CD4-positive, alpha-beta memory T cell (primary cell): ENCODE measurements at regions not wholly inside any gene's neighbourhood (a gene's known extent, or its start where the extent isn't known, plus 50 kb on each side); places are given as distances from the start of the nearest gene placed in this dataset.
A peak's percentile ranks its signal among the peaks of the same experiment; 100 is the strongest.

ENCODE experiments used
- CTCF ChIA-PET: fragments of 350-600 bp; sonication (Branson Sonifier 250); formaldehyde crosslinking; loops from one replicate; lab custom pipeline; 2021; ENCODE audit warnings: inconsistent platforms; ENCODE audit not compliant: partially characterized antibody; lab: Charles Lee
- POLR2A ChIA-PET: fragments of 350-600 bp; sonication (Branson Sonifier 250); formaldehyde crosslinking; loops from one replicate; lab custom pipeline; 2021; ENCODE audit not compliant: partially characterized antibody; lab: Charles Lee
- DNase-seq, 5 donors: peaks; one replicate each; pipeline versions ENCODE4 v3.0.0 to v3.0.0-alpha.2; 2020 to 2022; ENCODE audit warnings: mixed read lengths in 1 of 5
- H3K27ac ChIP-seq: one replicate; pipeline ENCODE4 v1.7.0; 2013; ENCODE audit warnings: low read depth, low read length
- H3K27me3 ChIP-seq: 2 replicates; pipeline ENCODE4 v1.7.0; 2013; ENCODE audit warnings: mild to moderate bottlenecking, low read length, moderate library complexity; ENCODE audit not compliant: insufficient read depth
- H3K36me3 ChIP-seq: 2 replicates; pipeline ENCODE4 v1.7.0; 2013; ENCODE audit warnings: mild to moderate bottlenecking, low read length, moderate library complexity; ENCODE audit not compliant: insufficient read depth
- H3K4me1 ChIP-seq: 2 replicates; pipeline ENCODE4 v1.7.0; 2013; ENCODE audit warnings: mild to moderate bottlenecking, low read length, moderate library complexity; ENCODE audit not compliant: insufficient read depth
- H3K4me3 ChIP-seq, 2 donors: one replicate each; pipeline ENCODE4 v1.7.0; 2013; ENCODE audit warnings: low read length in 2 of 2, mild to moderate bottlenecking in 1 of 2
- H3K9me3 ChIP-seq, 2 donors: one replicate each; pipeline ENCODE4 v1.7.0; 2013; ENCODE audit warnings: low read length in 2 of 2, control low read depth in 1 of 2; ENCODE audit not compliant: control insufficient read depth in 1 of 2
- H3K27ac Mint-ChIP-seq, 7 donors: one replicate each; pipeline ENCODE4 v1.8.0; 2020 to 2021; ENCODE audit warnings: mixed read lengths in 7 of 7, mild to moderate bottlenecking in 6 of 7, inconsistent platforms in 3 of 7, moderate library complexity in 3 of 7
- H3K27me3 Mint-ChIP-seq, 2 donors: one replicate each; pipeline ENCODE4 v1.8.0; 2020 to 2021; ENCODE audit warnings: mixed read lengths in 2 of 2
- H3K36me3 Mint-ChIP-seq, 2 donors: one replicate each; pipeline ENCODE4 v1.8.0; 2020 to 2021; ENCODE audit warnings: mixed read lengths in 2 of 2, inconsistent platforms in 1 of 2, mild to moderate bottlenecking in 1 of 2
- H3K4me1 Mint-ChIP-seq, 4 donors: one replicate each; pipeline ENCODE4 v1.8.0; 2020 to 2021; ENCODE audit warnings: mixed read lengths in 4 of 4, mild to moderate bottlenecking in 1 of 4
- H3K4me3 Mint-ChIP-seq, 8 donors: one replicate each; pipeline ENCODE4 v1.8.0; 2020 to 2021; ENCODE audit warnings: mixed read lengths in 8 of 8, mild to moderate bottlenecking in 7 of 8, moderate library complexity in 6 of 8, inconsistent platforms in 3 of 8
- H3K9me3 Mint-ChIP-seq, 8 donors: one replicate each; pipeline ENCODE4 v1.8.0; 2020 to 2021; ENCODE audit warnings: mixed read lengths in 8 of 8, mild to moderate bottlenecking in 5 of 8, inconsistent platforms in 3 of 8, moderate library complexity in 1 of 8
- intact Hi-C: fragments of 100-400 bp; cut with micrococcal nuclease; formaldehyde crosslinking; loops from one replicate; pipeline ENCODE4 v1.15.1; 2023

DNA sequence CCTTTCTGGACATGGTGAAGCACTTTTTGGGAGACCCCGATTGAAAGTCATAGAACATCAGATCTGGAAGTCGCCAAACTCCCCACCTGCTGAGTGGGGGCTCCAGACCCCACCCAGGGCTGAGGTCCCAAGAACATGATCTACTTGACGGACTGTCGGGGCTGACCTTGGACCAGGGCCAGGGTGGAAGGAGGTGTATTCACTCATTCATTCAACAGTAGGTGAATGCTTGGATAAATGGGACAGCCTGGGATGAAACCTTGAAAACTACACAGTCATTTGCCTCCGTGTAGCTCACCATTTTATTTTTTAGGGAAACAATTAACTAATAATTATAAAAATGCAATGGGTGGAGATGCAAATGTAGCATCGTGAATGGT lies 629.0 kb downstream of the BRD1 start:
- no peaks in the 10 kb centered on the region for H3K9me3 ChIP-seq
- Mint-ChIP-seq H3K4me1 (peaks cover 0 to 1% (median 0%) of the 10 kb centered on the region in 4 donors), H3K4me3 (no peak overlapping the region), H3K27ac (no peak overlapping the region), H3K9me3 (no peaks in the 10 kb centered on the region), H3K36me3 (no peaks in the 10 kb centered on the region), H3K27me3 (peaks cover 0 to 1% of the 10 kb centered on the region in 2 donors)
- H3K36me3 ChIP-seq = no peaks in the 10 kb centered on the region
- no peaks in the 10 kb centered on the region for H3K4me1 ChIP-seq
- no peak overlapping the region for H3K4me3 ChIP-seq
- H3K27me3 ChIP-seq = no peaks in the 10 kb centered on the region
- H3K27ac ChIP-seq = no peak overlapping the region
- ChIA-PET CTCF (no interaction called here), POLR2A (no interaction called here)
- intact Hi-C loops = no loop called here
- no peak for DNase-seq

DNA sequence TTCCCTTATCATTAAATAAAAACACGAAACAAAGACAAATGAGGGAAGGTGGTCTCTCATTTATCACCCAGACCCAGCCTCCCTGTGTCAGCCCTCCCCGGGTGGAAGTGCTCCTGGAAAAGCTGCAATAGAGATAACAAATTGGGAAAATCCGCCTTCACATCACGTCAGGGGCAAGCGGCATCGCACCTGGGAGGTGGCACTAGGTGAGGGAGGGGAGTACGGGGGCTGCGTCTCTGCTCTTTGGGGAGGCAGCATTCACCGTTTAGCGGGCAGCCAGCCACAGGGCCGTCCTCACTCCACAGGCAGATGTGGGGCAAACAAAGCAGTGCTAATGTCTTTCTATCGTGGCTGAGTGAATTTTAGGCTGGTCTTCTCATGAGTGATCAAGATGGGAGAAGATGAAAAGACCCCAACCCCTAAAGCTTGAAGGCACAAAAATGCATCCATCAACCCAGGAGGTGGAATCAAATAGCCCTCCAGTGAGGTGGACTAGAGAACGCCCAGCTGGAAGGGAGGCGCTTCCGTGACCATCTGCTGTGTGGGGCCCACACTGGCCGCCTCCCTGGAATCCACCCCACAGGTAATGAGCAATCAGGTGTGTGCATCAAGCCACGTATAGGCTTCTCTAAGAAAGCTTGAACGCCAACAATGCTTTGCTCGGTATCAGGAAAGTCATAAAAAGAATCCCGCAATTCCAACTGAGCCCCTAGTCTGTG lies 629.5 kb downstream of the BRD1 start:
- no peak overlapping the region for H3K27ac Mint-ChIP-seq
- H3K36me3 Mint-ChIP-seq = no peaks in the 10 kb centered on the region
- POLR2A ChIA-PET = no interaction called here
- intact Hi-C loops = no loop called here
- CTCF ChIA-PET = no interaction called here
- DNase-seq = no peak
- peaks cover 0 to 1% (median 0%) of the 10 kb centered on the region in 4 donors for H3K4me1 Mint-ChIP-seq
- Histone ChIP-seq H3K36me3 (no peaks in the 10 kb centered on the region), H3K27me3 (no peaks in the 10 kb centered on the region), H3K27ac (no peak overlapping the region), H3K9me3 (no peaks in the 10 kb centered on the region), H3K4me3 (no peak overlapping the region), H3K4me1 (no peaks in the 10 kb centered on the region)
- H3K4me3 Mint-ChIP-seq = no peak overlapping the region
- no peaks in the 10 kb centered on the region for H3K9me3 Mint-ChIP-seq
- H3K27me3 Mint-ChIP-seq = peaks cover 0 to 1% of the 10 kb centered on the region in 2 donors

DNA sequence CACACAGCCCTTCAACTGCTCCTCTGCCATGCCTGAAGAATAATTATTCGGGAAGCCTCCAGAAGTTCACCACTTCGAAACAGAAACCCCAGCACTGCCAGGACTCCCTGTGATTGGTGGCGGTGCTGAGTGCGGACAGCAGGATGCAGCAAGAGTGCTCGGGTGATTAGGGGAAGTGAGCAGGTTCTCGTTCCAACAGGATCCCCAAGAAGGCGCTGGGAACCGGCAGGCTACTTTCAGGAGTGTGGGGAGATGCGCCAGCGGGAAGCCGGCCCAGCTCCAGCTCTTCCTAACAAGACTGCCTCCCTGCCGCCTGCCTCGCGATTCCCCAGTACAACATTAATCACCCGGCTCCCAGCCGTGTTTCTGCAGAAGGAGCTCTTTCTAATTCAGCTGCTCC lies 630.2 kb downstream of the BRD1 start:
- no peaks in the 10 kb centered on the region for H3K36me3 Mint-ChIP-seq
- no peaks in the 10 kb centered on the region for H3K9me3 Mint-ChIP-seq
- H3K27ac Mint-ChIP-seq = no peak overlapping the region
- no peak overlapping the region for H3K4me3 Mint-ChIP-seq
- Histone ChIP-seq H3K36me3 (no peaks in the 10 kb centered on the region), H3K27me3 (no peaks in the 10 kb centered on the region), H3K4me3 (no peak overlapping the region), H3K4me1 (no peaks in the 10 kb centered on the region), H3K9me3 (no peaks in the 10 kb centered on the region), H3K27ac (no peak overlapping the region)
- POLR2A ChIA-PET = no interaction called here
- H3K27me3 Mint-ChIP-seq = peaks cover 0 to 1% of the 10 kb centered on the region in 2 donors
- intact Hi-C loops = no loop called here
- CTCF ChIA-PET = no interaction called here
- no peak for DNase-seq
- peaks cover 0 to 1% (median 0%) of the 10 kb centered on the region in 4 donors for H3K4me1 Mint-ChIP-seq

DNA sequence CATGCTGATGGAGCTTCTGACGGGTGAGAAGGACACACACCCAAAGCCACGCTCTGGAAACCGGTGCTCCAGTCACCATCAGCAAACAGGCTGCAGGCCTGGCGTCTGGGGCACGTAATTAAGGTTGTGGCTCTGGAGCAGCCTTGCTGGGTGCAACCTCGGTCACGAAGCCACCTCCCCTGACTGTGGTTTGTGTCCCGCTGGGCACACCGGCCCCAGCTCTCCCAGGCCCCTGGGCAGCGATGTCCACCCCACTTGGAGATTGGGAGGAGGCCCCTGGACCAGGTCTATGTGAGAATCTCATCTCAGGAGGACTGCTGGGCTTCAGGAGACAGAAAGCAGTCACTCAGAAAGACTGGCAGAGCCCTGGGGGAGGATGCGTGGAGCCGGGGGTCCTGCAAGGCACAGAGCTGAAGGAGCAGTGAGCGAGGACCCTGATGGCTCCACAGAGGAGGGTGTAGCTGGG lies 631.6 kb downstream of the BRD1 start:
- peaks cover 0 to 1% (median 0%) of the 10 kb centered on the region in 4 donors for H3K4me1 Mint-ChIP-seq
- intact Hi-C loops = no loop called here
- Histone ChIP-seq H3K36me3 (no peaks in the 10 kb centered on the region), H3K4me1 (no peaks in the 10 kb centered on the region), H3K4me3 (no peak overlapping the region), H3K27me3 (no peaks in the 10 kb centered on the region), H3K27ac (no peak overlapping the region), H3K9me3 (no peaks in the 10 kb centered on the region)
- no peaks in the 10 kb centered on the region for H3K9me3 Mint-ChIP-seq
- H3K27ac Mint-ChIP-seq = peak overlapping the region in 1 of 7 donors; percentile 48
- ChIA-PET CTCF (no interaction called here), POLR2A (no interaction called here)
- H3K27me3 Mint-ChIP-seq = peaks cover 0 to 1% of the 10 kb centered on the region in 2 donors
- DNase-seq = no peak
- no peak overlapping the region for H3K4me3 Mint-ChIP-seq
- no peaks in the 10 kb centered on the region for H3K36me3 Mint-ChIP-seq

DNA sequence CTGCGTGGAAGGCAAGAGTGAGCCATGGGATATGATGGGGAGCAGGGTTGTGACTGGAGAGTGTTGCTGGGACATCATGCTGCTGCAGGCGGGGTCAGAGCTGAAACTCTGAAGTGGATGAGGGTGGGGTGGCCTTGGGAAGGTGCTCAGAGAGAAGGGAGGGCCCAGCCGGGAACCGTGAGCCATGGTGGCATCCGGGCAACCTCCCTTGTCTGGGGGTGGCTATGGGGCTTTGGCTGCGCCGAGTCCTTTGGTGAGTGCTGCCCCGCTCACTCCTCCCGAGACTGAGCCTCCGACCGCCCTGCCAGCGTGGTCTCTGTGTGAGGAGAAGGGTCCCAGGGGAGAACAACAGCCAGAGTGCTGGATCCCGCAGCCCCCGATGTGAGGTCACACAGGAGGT lies 632.0 kb downstream of the BRD1 start:
- Histone ChIP-seq H3K27me3 (no peaks in the 10 kb centered on the region), H3K36me3 (no peaks in the 10 kb centered on the region), H3K4me1 (no peaks in the 10 kb centered on the region), H3K4me3 (no peak overlapping the region), H3K9me3 (no peaks in the 10 kb centered on the region), H3K27ac (no peak overlapping the region)
- POLR2A ChIA-PET = no interaction called here
- H3K9me3 Mint-ChIP-seq = no peaks in the 10 kb centered on the region
- no peak overlapping the region for H3K27ac Mint-ChIP-seq
- peaks cover 0 to 1% of the 10 kb centered on the region in 2 donors for H3K27me3 Mint-ChIP-seq
- no peaks in the 10 kb centered on the region for H3K36me3 Mint-ChIP-seq
- no peak for DNase-seq
- no peak overlapping the region for H3K4me3 Mint-ChIP-seq
- peaks cover 0 to 1% (median 0%) of the 10 kb centered on the region in 4 donors for H3K4me1 Mint-ChIP-seq
- intact Hi-C loops = no loop called here
- CTCF ChIA-PET = no interaction called here

DNA sequence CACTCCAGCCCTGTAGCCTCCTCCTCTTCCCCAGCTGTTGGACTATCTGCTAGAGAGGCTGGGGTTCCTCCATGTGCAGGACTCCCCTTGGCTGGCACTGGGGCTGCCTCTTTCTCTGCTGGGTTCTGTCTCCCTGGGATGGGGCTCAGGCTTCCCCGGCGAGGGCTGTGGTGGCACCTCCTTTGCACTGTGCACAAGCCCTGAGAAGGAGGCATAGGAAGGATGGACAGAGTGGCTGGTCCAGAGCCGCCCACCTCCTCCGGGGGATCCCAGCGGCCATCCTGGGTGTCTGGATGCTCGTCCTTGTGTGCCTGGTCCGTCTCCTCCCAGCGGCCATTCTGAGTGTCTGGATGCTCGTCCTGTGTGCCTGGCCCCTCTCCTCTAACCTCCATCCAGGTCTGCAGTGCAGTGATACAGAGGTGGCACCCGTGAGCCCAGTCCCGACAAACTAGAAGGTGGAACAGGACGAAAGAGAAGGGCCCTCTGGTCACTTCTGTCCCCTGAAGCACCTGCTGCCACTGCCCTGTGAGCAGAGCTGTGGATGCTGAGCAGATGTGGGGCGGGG lies 633.7 kb downstream of the BRD1 start:
- no peaks in the 10 kb centered on the region for H3K36me3 ChIP-seq
- Mint-ChIP-seq H3K27ac (no peak overlapping the region), H3K4me1 (peaks cover 0 to 1% (median 0%) of the 10 kb centered on the region in 4 donors), H3K4me3 (no peak overlapping the region), H3K27me3 (peaks cover 0 to 2% of the 10 kb centered on the region in 2 donors), H3K36me3 (no peaks in the 10 kb centered on the region), H3K9me3 (no peaks in the 10 kb centered on the region)
- intact Hi-C loops = no loop called here
- no peak overlapping the region for H3K4me3 ChIP-seq
- POLR2A ChIA-PET = no interaction called here
- CTCF ChIA-PET = no interaction called here
- no peak overlapping the region for H3K27ac ChIP-seq
- no peak for DNase-seq
- no peaks in the 10 kb centered on the region for H3K9me3 ChIP-seq
- no peaks in the 10 kb centered on the region for H3K27me3 ChIP-seq
- H3K4me1 ChIP-seq = no peaks in the 10 kb centered on the region

DNA sequence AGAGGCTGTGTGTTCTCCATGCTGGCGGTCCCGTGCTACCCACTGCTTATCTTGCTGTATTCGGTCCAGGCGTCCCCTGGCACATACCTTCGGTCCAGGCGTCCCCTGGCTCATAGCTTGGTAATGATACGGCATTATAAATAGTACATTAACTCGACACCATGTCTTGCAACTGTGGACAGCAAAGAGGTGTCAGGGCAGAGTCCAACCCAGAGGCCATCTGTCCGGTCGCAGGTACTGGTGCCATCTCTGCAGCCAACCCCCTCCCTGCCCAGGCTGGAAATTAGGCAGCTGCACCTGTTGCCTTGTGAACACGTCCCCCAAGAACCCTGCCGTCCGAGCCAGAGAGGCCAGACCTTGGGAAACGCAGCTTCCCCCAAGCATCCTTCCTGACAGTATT lies 634.3 kb downstream of the BRD1 start:
- H3K36me3 Mint-ChIP-seq = no peaks in the 10 kb centered on the region
- intact Hi-C loops = no loop called here
- H3K4me1 Mint-ChIP-seq = peaks cover 0 to 1% (median 0%) of the 10 kb centered on the region in 4 donors
- Histone ChIP-seq H3K9me3 (no peaks in the 10 kb centered on the region), H3K4me1 (no peaks in the 10 kb centered on the region), H3K27ac (no peak overlapping the region), H3K4me3 (no peak overlapping the region), H3K27me3 (no peaks in the 10 kb centered on the region), H3K36me3 (no peaks in the 10 kb centered on the region)
- CTCF ChIA-PET = no interaction called here
- peaks cover 1 to 3% of the 10 kb centered on the region in 2 donors for H3K27me3 Mint-ChIP-seq
- H3K9me3 Mint-ChIP-seq = peaks cover 0 to 2% (median 0%) of the 10 kb centered on the region in 8 donors
- H3K27ac Mint-ChIP-seq = no peak overlapping the region
- no peak for DNase-seq
- POLR2A ChIA-PET = no interaction called here
- no peak overlapping the region for H3K4me3 Mint-ChIP-seq
